ENCODE measurements at regions not wholly inside any gene's neighbourhood (a gene's known extent, or its start where the extent isn't known, plus 50 kb on each side); places are given as distances from the start of the nearest gene placed in this dataset.

- H3K36me3 ChIP-seq (ENCODE audit: control insufficient read depth in 2 of 4, insufficient read depth in 4 of 4, low read length in 3 of 4), result no peaks in the 10 kb centered on the region
- no peaks in the 10 kb centered on the region for H3K9me3 ChIP-seq (ENCODE audit: insufficient read depth in 2 of 2, low read depth in 1 of 2, low read length in 1 of 2)
- H4K20me1 ChIP-seq (replicated peaks in 1 of 2; ENCODE audit: control insufficient read depth in 1 of 2, insufficient read depth in 2 of 2, low read length in 2 of 2), result no peaks in the 10 kb centered on the region
- no peak overlapping the region for H4K91ac ChIP-seq (replicated peaks; ENCODE audit: insufficient read length, low read length)
- no peak overlapping the region for H3K4me2 ChIP-seq (ENCODE audit: insufficient read depth in 1 of 2, low read depth in 2 of 2, low read length in 2 of 2)
- DNase-seq (ENCODE audit: low read depth in 1 of 2, low spot score in 2 of 2) (no peak), FAIRE-seq (no peak)
- H2AK5ac ChIP-seq (ENCODE audit: low read depth, low read length), result no peak overlapping the region
- H3K27me3 ChIP-seq (replicated peaks in 1 of 4; ENCODE audit: control insufficient read depth in 3 of 4, extremely low read depth in 1 of 4, insufficient read depth in 3 of 4, low read length in 3 of 4), result peaks cover 0 to 2% (median 0%) of the 10 kb centered on the region in 4 experiments; a peak in 1 of 7 replicates
- no peak overlapping the region for H2BK12ac ChIP-seq (ENCODE audit: low read depth, low read length)
- no peak overlapping the region for H4K5ac ChIP-seq (ENCODE audit: insufficient read length, low read depth, low read length)
- no peak overlapping the region for H2BK5ac ChIP-seq (ENCODE audit: low read depth, low read length)
- H3K79me1 ChIP-seq (ENCODE audit: low read depth, low read length), result no peaks in the 10 kb centered on the region
- H3K9ac ChIP-seq (replicated peaks in 1 of 4; ENCODE audit: extremely low read depth in 1 of 4, low read depth in 3 of 4, low read length in 3 of 4), result no peak overlapping the region
- H3K79me2 ChIP-seq (ENCODE audit: control insufficient read depth in 1 of 2, insufficient read depth in 2 of 2, low read length in 2 of 2), result no peaks in the 10 kb centered on the region
- no peak overlapping the region for H3K23ac ChIP-seq (ENCODE audit: insufficient read length)
- no peak overlapping the region for H2BK15ac ChIP-seq (ENCODE audit: low read length)
- no peak overlapping the region for H3K4me3 ChIP-seq (ENCODE audit: extremely low read depth in 1 of 4, insufficient read depth in 2 of 4, low read depth in 3 of 4, low read length in 4 of 4)
- H2BK20ac ChIP-seq (ENCODE audit: low read length), result no peak overlapping the region
- H3K18ac ChIP-seq (ENCODE audit: extremely low read depth, low read length), result no peak overlapping the region
- POLR2A ChIA-PET (ENCODE audit: partially characterized antibody), result no interaction called here
- peaks cover 0 to 2% (median 0%) of the 10 kb centered on the region in 4 experiments; a peak in 1 of 7 replicates for H3K4me1 ChIP-seq (replicated peaks in 1 of 4; ENCODE audit: control insufficient read depth in 3 of 4, insufficient read depth in 4 of 4, low read length in 3 of 4)
- no peak overlapping the region for H3K4ac ChIP-seq (replicated peaks; ENCODE audit: insufficient read length, low read depth, low read length)
- H2BK120ac ChIP-seq (replicated peaks; ENCODE audit: low read depth, low read length), result no peak overlapping the region
- TF ChIP-seq BRCA1 (IDR thresholded peaks at IDR 0.05; ENCODE audit: low read depth, low read length) (no peak), CHD2 (IDR thresholded peaks at IDR 0.05; ENCODE audit: low read length) (no peak), POU5F1 (IDR thresholded peaks at IDR 0.05; ENCODE audit: low read depth, low read length) (no peak), SP1 (IDR thresholded peaks at IDR 0.05; ENCODE audit: low read depth, low read length) (no peak), GABPA (IDR thresholded peaks at IDR 0.05; ENCODE audit: borderline replicate concordance, insufficient read depth, low read length) (no peak), SP2 (IDR thresholded peaks at IDR 0.05; ENCODE audit: low read length) (no peak)
- WGBS, 2 experiments (ENCODE audit: extremely low coverage in 1 of 2, insufficient coverage in 1 of 2, insufficient read length in 1 of 2, insufficient replicate concordance in 2 of 2, low coverage in 1 of 2, low lambda C conversion rate in 2 of 2, missing lambda C conversion rate in 1 of 2), result 88% methylated on average over 4 of the region's 4 CpGs; no CpG with 5 or more reads in 1 of the 2 experiments
- no peak overlapping the region for H3K56ac ChIP-seq (replicated peaks; ENCODE audit: insufficient read length, low read depth, low read length)
- no peaks in the 10 kb centered on the region for H3K23me2 ChIP-seq (ENCODE audit: low read depth, low read length)
- H2AFZ ChIP-seq (ENCODE audit: low read length), result no peak overlapping the region
- no peak overlapping the region for H4K8ac ChIP-seq (ENCODE audit: extremely low read depth, insufficient read depth, low read length)
- CTCF ChIA-PET (ENCODE audit: partially characterized antibody), result interaction anchor here (1.5 kb wide), 1 partner anchor 42 kb away, joined by 5 read pairs; no protein-coding TSS in a partner anchor
- H3K27ac ChIP-seq (ENCODE audit: low read depth, low read length), result no peak overlapping the region
- no peak overlapping the region for H3K14ac ChIP-seq (ENCODE audit: insufficient read length)
Observed at GRCh38 chr3:104554425-104554824, 812.3 kb upstream of the ALCAM start.
